ENCODE measurements at regions not wholly inside any gene's neighbourhood (a gene's known extent, or its start where the extent isn't known, plus 50 kb on each side); places are given as distances from the start of the nearest gene placed in this dataset.

GRCh38 chr10:57786331-57786730 is 481.4 kb downstream of the IPMK start:
- no peak for DNase-seq (ENCODE audit: low spot score)
- TF ChIP-seq CTCF (IDR thresholded peaks at IDR 0.05; ENCODE audit: extremely low read depth, missing control alignments) = no peak

- no peak for DNase-seq (ENCODE audit: low spot score)
- TF ChIP-seq CTCF (IDR thresholded peaks at IDR 0.05; ENCODE audit: extremely low read depth, missing control alignments) = no peak
Measured at GRCh38 chr10:57785546-57785945, 482.1 kb downstream of the IPMK start.

- no peak for TF ChIP-seq CTCF (IDR thresholded peaks at IDR 0.05; ENCODE audit: extremely low read depth, missing control alignments)
- no peak for DNase-seq (ENCODE audit: low spot score)
Measured at GRCh38 chr10:57785068-57785467, 482.6 kb downstream of the IPMK start.

- no peak for TF ChIP-seq CTCF (IDR thresholded peaks at IDR 0.05; ENCODE audit: extremely low read depth, missing control alignments)
- DNase-seq (ENCODE audit: low spot score) = no peak
Measured at GRCh38 chr10:57776688-57777432, 490.8 kb downstream of the IPMK start.

- no peak for TF ChIP-seq CTCF (IDR thresholded peaks at IDR 0.05; ENCODE audit: extremely low read depth, missing control alignments)
- no peak for DNase-seq (ENCODE audit: low spot score)
Measured at GRCh38 chr10:57775250-57775649, 492.4 kb downstream of the IPMK start.

GRCh38 chr10:57769298-57769697 is 498.4 kb downstream of the IPMK start:
- no peak for TF ChIP-seq CTCF (IDR thresholded peaks at IDR 0.05; ENCODE audit: extremely low read depth, missing control alignments)
- no peak for DNase-seq (ENCODE audit: low spot score)

- no peak for DNase-seq (ENCODE audit: low spot score)
- no peak for TF ChIP-seq CTCF (IDR thresholded peaks at IDR 0.05; ENCODE audit: extremely low read depth, missing control alignments)
Measured at GRCh38 chr10:57759777-57760176, 507.9 kb downstream of the IPMK start.
